HL-60 (cell line): ENCODE measurements at regions not wholly inside any gene's neighbourhood (a gene's known extent, or its start where the extent isn't known, plus 50 kb on each side); places are given as distances from the start of the nearest gene placed in this dataset.

Experiments
- DNase-seq, 2 experiments: peaks; one replicate each; pipeline ENCODE4 v3.0.0-alpha.2; 2010 to 2020; ENCODE audit warnings: low read depth in 1 of 2, low spot score in 1 of 2
- H3K27ac ChIP-seq: fragments of 250-450 bp; sonication (Bioruptor Pico); replicated peaks from 2 replicates; pipeline ENCODE4 v1.5.1; 2020; ENCODE audit warnings: mild to moderate bottlenecking, moderate library complexity
- H3K27me3 ChIP-seq: fragments of 250-450 bp; sonication (Bioruptor Pico); 2 replicates; pipeline ENCODE4 v1.5.1; 2021; ENCODE audit warnings: mild to moderate bottlenecking, moderate library complexity; ENCODE audit not compliant: insufficient read depth, poor library complexity, severe bottlenecking
- H3K4me3 ChIP-seq: replicated peaks from 2 replicates; pipeline ENCODE4 v1.5.1; 2011; ENCODE audit warnings: mild to moderate bottlenecking, control low read depth, low read length; ENCODE audit not compliant: insufficient read depth
- GABPA ChIP-seq: IDR thresholded peaks from 2 replicates; pipeline ENCODE4 v1.6.1; 2012; ENCODE audit warnings: low read depth
- POLR2AphosphoS5 ChIP-seq: IDR thresholded peaks from 2 replicates; pipeline ENCODE4 v1.6.1; 2012; ENCODE audit warnings: low read depth
- SPI1 ChIP-seq: IDR thresholded peaks from 2 replicates; pipeline ENCODE4 v1.6.1; 2012; ENCODE audit warnings: low read depth, mild to moderate bottlenecking, borderline replicate concordance
- TF ChIP-seq, protein P1 (sequence below): IDR thresholded peaks from one replicate; pipeline ENCODE4 v1.5.1; 2011; ENCODE audit warnings: low read length, control low read depth, inconsistent platforms; ENCODE audit not compliant: insufficient read depth
- TF ChIP-seq, protein P2 (sequence below): IDR thresholded peaks from 2 replicates; pipeline ENCODE4 v1.6.1; 2012; ENCODE audit warnings: low read depth; ENCODE audit not compliant: insufficient replicate concordance

DNA sequence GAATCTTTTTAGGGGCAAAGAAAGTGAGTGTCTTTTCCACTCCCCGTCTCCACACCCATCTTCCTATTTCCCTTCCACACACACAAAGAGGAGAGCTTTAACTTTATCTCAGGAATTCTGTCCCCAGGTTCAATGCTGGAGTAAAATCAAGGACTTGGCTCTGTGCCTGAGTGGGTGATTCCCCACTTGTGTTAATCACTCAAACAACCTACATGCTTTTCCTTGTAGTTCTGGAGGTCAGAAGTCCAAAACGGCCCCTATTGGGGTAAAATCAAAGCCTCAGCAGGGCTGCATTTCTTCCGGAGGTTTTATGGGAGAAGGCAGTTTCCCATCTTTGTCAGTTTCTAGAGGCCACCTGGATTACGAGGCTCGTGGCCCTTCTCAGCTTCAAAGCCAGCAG lies 422.3 kb upstream of the RBFOX1 start:
- TF ChIP-seq, protein P1, sequence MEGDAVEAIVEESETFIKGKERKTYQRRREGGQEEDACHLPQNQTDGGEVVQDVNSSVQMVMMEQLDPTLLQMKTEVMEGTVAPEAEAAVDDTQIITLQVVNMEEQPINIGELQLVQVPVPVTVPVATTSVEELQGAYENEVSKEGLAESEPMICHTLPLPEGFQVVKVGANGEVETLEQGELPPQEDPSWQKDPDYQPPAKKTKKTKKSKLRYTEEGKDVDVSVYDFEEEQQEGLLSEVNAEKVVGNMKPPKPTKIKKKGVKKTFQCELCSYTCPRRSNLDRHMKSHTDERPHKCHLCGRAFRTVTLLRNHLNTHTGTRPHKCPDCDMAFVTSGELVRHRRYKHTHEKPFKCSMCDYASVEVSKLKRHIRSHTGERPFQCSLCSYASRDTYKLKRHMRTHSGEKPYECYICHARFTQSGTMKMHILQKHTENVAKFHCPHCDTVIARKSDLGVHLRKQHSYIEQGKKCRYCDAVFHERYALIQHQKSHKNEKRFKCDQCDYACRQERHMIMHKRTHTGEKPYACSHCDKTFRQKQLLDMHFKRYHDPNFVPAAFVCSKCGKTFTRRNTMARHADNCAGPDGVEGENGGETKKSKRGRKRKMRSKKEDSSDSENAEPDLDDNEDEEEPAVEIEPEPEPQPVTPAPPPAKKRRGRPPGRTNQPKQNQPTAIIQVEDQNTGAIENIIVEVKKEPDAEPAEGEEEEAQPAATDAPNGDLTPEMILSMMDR = no peak
- no peak for TF ChIP-seq POLR2AphosphoS5
- TF ChIP-seq GABPA = no peak
- TF ChIP-seq SPI1 = no peak
- TF ChIP-seq, protein P2, sequence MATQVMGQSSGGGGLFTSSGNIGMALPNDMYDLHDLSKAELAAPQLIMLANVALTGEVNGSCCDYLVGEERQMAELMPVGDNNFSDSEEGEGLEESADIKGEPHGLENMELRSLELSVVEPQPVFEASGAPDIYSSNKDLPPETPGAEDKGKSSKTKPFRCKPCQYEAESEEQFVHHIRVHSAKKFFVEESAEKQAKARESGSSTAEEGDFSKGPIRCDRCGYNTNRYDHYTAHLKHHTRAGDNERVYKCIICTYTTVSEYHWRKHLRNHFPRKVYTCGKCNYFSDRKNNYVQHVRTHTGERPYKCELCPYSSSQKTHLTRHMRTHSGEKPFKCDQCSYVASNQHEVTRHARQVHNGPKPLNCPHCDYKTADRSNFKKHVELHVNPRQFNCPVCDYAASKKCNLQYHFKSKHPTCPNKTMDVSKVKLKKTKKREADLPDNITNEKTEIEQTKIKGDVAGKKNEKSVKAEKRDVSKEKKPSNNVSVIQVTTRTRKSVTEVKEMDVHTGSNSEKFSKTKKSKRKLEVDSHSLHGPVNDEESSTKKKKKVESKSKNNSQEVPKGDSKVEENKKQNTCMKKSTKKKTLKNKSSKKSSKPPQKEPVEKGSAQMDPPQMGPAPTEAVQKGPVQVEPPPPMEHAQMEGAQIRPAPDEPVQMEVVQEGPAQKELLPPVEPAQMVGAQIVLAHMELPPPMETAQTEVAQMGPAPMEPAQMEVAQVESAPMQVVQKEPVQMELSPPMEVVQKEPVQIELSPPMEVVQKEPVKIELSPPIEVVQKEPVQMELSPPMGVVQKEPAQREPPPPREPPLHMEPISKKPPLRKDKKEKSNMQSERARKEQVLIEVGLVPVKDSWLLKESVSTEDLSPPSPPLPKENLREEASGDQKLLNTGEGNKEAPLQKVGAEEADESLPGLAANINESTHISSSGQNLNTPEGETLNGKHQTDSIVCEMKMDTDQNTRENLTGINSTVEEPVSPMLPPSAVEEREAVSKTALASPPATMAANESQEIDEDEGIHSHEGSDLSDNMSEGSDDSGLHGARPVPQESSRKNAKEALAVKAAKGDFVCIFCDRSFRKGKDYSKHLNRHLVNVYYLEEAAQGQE = no peak
- no peaks in the 10 kb centered on the region for H3K27me3 ChIP-seq
- H3K4me3 ChIP-seq = no peak overlapping the region
- DNase-seq = no peak
- H3K27ac ChIP-seq = no peak overlapping the region

DNA sequence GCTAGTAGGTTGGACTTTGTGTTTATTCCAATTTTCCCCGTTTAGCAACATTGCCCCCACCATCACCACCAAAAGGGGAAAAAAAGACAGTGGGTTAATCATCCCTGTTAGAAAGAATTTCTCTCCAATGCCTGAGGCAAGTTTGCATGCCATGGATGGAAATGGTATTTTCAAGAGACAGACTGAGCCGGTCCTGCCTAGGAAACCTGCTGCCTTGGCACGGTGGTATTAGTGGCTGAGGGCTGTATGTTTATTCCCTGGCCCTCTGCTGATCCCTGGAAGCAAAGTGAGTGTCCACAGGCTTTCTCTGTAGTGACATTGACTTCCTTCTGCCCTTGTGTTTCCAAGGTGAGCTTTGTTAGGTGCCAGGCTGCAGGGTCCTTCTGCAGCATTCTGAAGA lies 427.0 kb upstream of the RBFOX1 start:
- no peaks in the 10 kb centered on the region for H3K27me3 ChIP-seq

DNA sequence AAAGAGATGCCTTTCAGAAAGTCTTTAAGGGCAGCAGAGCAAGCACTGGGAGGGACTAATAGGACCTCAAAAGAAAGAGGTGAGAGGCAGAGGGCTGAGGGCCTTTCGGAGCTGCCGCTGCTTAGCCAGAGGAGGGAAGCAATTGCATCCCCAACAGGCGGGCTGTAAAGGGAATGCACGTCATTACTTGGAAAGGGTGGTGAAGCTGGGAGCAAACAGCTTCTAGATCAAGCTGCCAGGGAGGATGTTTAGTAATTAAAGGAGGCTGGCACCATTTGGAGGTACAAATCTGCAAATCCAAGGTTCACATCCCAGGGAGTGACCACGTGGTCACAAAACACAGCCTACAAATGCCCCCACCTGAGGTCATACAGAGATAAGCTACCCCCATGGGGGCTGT lies 429.0 kb upstream of the RBFOX1 start:
- H3K27ac ChIP-seq = no peak overlapping the region
- H3K27me3 ChIP-seq = no peaks in the 10 kb centered on the region
- H3K4me3 ChIP-seq = no peak overlapping the region
- no peak for TF ChIP-seq GABPA
- TF ChIP-seq SPI1 = no peak
- TF ChIP-seq POLR2AphosphoS5 = no peak
- TF ChIP-seq, protein P2 = no peak
- TF ChIP-seq, protein P1 = no peak
- no peak for DNase-seq

More for the DNA sequence above, 427.0 kb upstream of the RBFOX1 start:
- Histone ChIP-seq H3K4me3 (no peak overlapping the region), H3K27ac (no peak overlapping the region)
- TF ChIP-seq, protein P2 = no peak
- TF ChIP-seq, protein P1 = no peak
- TF ChIP-seq SPI1 = no peak
- no peak for TF ChIP-seq POLR2AphosphoS5
- no peak for TF ChIP-seq GABPA
- DNase-seq = no peak
